H9 (cell line): ENCODE measurements at regions not wholly inside any gene's neighbourhood (a gene's known extent, or its start where the extent isn't known, plus 50 kb on each side); places are given as distances from the start of the nearest gene placed in this dataset.

Experiments
- DNase-seq: peaks from one replicate; pipeline ENCODE4 v3.0.0-alpha.2; 2017
- H2AFZ ChIP-seq: one replicate; pipeline ENCODE4 v1.6.1; 2013; ENCODE audit warnings: mild to moderate bottlenecking, low read length, control low read depth, moderate library complexity
- H2AK5ac ChIP-seq: 2 replicates; pipeline ENCODE4 v1.6.1; 2013; ENCODE audit warnings: low read length, control low read depth, mixed read lengths; ENCODE audit not compliant: insufficient read length
- H2BK120ac ChIP-seq: one replicate; pipeline ENCODE4 v1.6.1; 2013; ENCODE audit warnings: low read depth, mild to moderate bottlenecking, low read length, control low read depth, inconsistent platforms; ENCODE audit not compliant: poor library complexity, severe bottlenecking
- H2BK12ac ChIP-seq: 2 replicates; pipeline ENCODE4 v1.6.1; 2013; ENCODE audit warnings: low read length, control low read depth, mixed read lengths, low read depth; ENCODE audit not compliant: insufficient read length
- H2BK15ac ChIP-seq: 2 replicates; pipeline ENCODE4 v1.6.1; 2013; ENCODE audit warnings: low read depth, low read length, control low read depth
- H2BK20ac ChIP-seq: one replicate; pipeline ENCODE4 v1.6.1; 2013; ENCODE audit warnings: low read depth, mild to moderate bottlenecking, low read length, control low read depth, inconsistent platforms; ENCODE audit not compliant: poor library complexity, severe bottlenecking
- H2BK5ac ChIP-seq: 2 replicates; pipeline ENCODE4 v1.6.1; 2013; ENCODE audit warnings: low read length, control low read depth, mixed read lengths; ENCODE audit not compliant: insufficient read length
- H3K14ac ChIP-seq: 2 replicates; pipeline ENCODE4 v1.6.1; 2013; ENCODE audit warnings: low read length, control low read depth; ENCODE audit not compliant: insufficient read depth
- H3K18ac ChIP-seq: 2 replicates; pipeline ENCODE4 v1.6.1; 2013; ENCODE audit warnings: low read depth, mild to moderate bottlenecking, mixed read lengths, low read length, control low read depth; ENCODE audit not compliant: insufficient read length
- H3K23ac ChIP-seq: 2 replicates; pipeline ENCODE4 v1.6.1; 2013; ENCODE audit warnings: low read length, control low read depth, mixed read lengths, low read depth; ENCODE audit not compliant: insufficient read length
- H3K23me2 ChIP-seq: 2 replicates; pipeline ENCODE4 v1.6.1; 2013; ENCODE audit warnings: low read depth, mild to moderate bottlenecking, mixed read lengths, low read length, control low read depth; ENCODE audit not compliant: insufficient read length, poor library complexity, severe bottlenecking
- H3K27ac ChIP-seq: 2 replicates; pipeline ENCODE4 v1.5.1; 2013; ENCODE audit warnings: low read length, control low read depth, mixed read lengths, low read depth; ENCODE audit not compliant: insufficient read length
- H3K27me3 ChIP-seq: 2 replicates; pipeline ENCODE4 v1.6.1; 2013; ENCODE audit warnings: low read length, control low read depth, inconsistent platforms; ENCODE audit not compliant: insufficient read depth
- H3K4ac ChIP-seq: 2 replicates; pipeline ENCODE4 v1.6.1; 2013; ENCODE audit warnings: low read depth, mild to moderate bottlenecking, control low read depth, inconsistent platforms, low read length, moderate library complexity
- H3K4me1 ChIP-seq: 2 replicates; pipeline ENCODE4 v1.6.1; 2013; ENCODE audit warnings: low read length, control low read depth, inconsistent platforms; ENCODE audit not compliant: insufficient read depth
- H3K4me2 ChIP-seq: 2 replicates; pipeline ENCODE4 v1.6.1; 2013; ENCODE audit warnings: low read length, control low read depth, mixed read lengths; ENCODE audit not compliant: insufficient read length, insufficient read depth
- H3K56ac ChIP-seq: 2 replicates; pipeline ENCODE4 v1.6.1; 2013; ENCODE audit warnings: low read depth, mild to moderate bottlenecking, mixed read lengths, low read length, control low read depth; ENCODE audit not compliant: insufficient read length
- H3K79me1 ChIP-seq: 2 replicates; pipeline ENCODE4 v1.6.1; 2013; ENCODE audit warnings: low read depth, mild to moderate bottlenecking, moderate library complexity, low read length, control low read depth, inconsistent platforms; ENCODE audit not compliant: insufficient read depth, poor library complexity, severe bottlenecking
- H3K79me2 ChIP-seq: 2 replicates; pipeline ENCODE4 v1.6.1; 2013; ENCODE audit warnings: low read length, control low read depth, inconsistent platforms; ENCODE audit not compliant: insufficient read depth
- H3K9ac ChIP-seq: 2 replicates; pipeline ENCODE4 v1.6.1; 2013; ENCODE audit warnings: low read length, control low read depth, mixed read lengths; ENCODE audit not compliant: insufficient read length; ENCODE audit errors: extremely low read depth
- H3K9me3 ChIP-seq: one replicate; pipeline ENCODE4 v1.6.1; 2013; ENCODE audit warnings: low read depth, low read length, inconsistent platforms; ENCODE audit not compliant: control insufficient read depth
- H3T11ph ChIP-seq: one replicate; pipeline ENCODE4 v1.6.1; 2013; ENCODE audit warnings: mild to moderate bottlenecking, low read length, control low read depth, inconsistent platforms
- H4K20me1 ChIP-seq: one replicate; pipeline ENCODE4 v1.6.1; 2013; ENCODE audit not compliant: control insufficient read depth, insufficient read length, insufficient read depth
- H4K5ac ChIP-seq: 2 replicates; pipeline ENCODE4 v1.6.1; 2013; ENCODE audit warnings: low read depth, mild to moderate bottlenecking, mixed read lengths, low read length, control low read depth; ENCODE audit not compliant: insufficient read length
- H4K8ac ChIP-seq: replicated peaks from 2 replicates; pipeline ENCODE4 v1.6.1; 2013; ENCODE audit warnings: low read length, control low read depth, mixed read lengths, low read depth; ENCODE audit not compliant: insufficient read length
- H4K91ac ChIP-seq: 2 replicates; pipeline ENCODE4 v1.6.1; 2013; ENCODE audit warnings: low read depth, mild to moderate bottlenecking, moderate library complexity, mixed read lengths, low read length, control low read depth; ENCODE audit not compliant: insufficient read length
- H3K27ac Mint-ChIP-seq, 3 experiments: 2 replicates in 2 of 3; 3 replicates in 1 of 3; pipeline ENCODE4 v1.8.0; 2020 to 2021; ENCODE audit warnings: mixed read lengths in 3 of 3, mild to moderate bottlenecking in 1 of 3, moderate library complexity in 1 of 3
- H3K27me3 Mint-ChIP-seq: 2 replicates; pipeline ENCODE4 v1.8.0; 2021; ENCODE audit warnings: low read depth, mild to moderate bottlenecking, moderate library complexity, mixed read lengths
- H3K36me3 Mint-ChIP-seq, 3 experiments: 2 replicates in 2 of 3; 3 replicates in 1 of 3; pipeline ENCODE4 v1.8.0; 2020 to 2021; ENCODE audit warnings: low read depth in 3 of 3, mixed read lengths in 3 of 3; ENCODE audit not compliant: insufficient read depth in 1 of 3
- H3K4me1 Mint-ChIP-seq, 2 experiments: 2 replicates each; pipeline ENCODE4 v1.8.0; 2020; ENCODE audit warnings: mixed read lengths in 2 of 2
- H3K4me3 Mint-ChIP-seq, 2 experiments: 2 replicates in 1 of 2; 3 replicates in 1 of 2; pipeline ENCODE4 v1.8.0; 2020 to 2021; ENCODE audit warnings: mild to moderate bottlenecking in 2 of 2, mixed read lengths in 2 of 2, moderate library complexity in 1 of 2
- H3K9me3 Mint-ChIP-seq, 2 experiments: 2 replicates in 1 of 2; 3 replicates in 1 of 2; pipeline ENCODE4 v1.8.0; 2020; ENCODE audit warnings: mild to moderate bottlenecking in 2 of 2, mixed read lengths in 2 of 2, moderate library complexity in 1 of 2
- whole genome bisulfite sequencing: extraction: QIAGEN DNeasy Blood & Tissue Kit; methylation state at CpG from one replicate; pipeline ENCODE4 v1.1.7; 2013; ENCODE audit warnings: missing lambda C conversion rate, low lambda C conversion rate, mixed read lengths; ENCODE audit not compliant: insufficient read length; ENCODE audit errors: extremely low coverage; 5-methylcytosine and 5-hydroxymethylcytosine counted together
- TF ChIP-seq, protein P1 (sequence below): fragments of 200-600 bp; sonication (generic); conservative IDR thresholded peaks from 3 replicates; pipeline ENCODE4 v1.8.0; 2021; ENCODE audit warnings: antibody characterized with exemption, mild to moderate bottlenecking

GRCh38 chr11:11691296-11692151 lies 69.7 kb upstream of the GALNT18 start:
- Histone ChIP-seq H3K9ac (no peak overlapping the region), H2BK20ac (no peak overlapping the region), H2AFZ (peak overlapping the region; percentile 89), H4K91ac (no peak overlapping the region), H2BK5ac (no peak overlapping the region), H4K20me1 (no peaks in the 10 kb centered on the region), H2AK5ac (no peak overlapping the region), H2BK120ac (peak overlapping the region; percentile 80), H3K79me2 (no peaks in the 10 kb centered on the region), H3K23ac (no peak overlapping the region), H3K14ac (peak overlapping the region; percentile 73; the same call in 1 of the 2 replicates), H3K27me3 (no peaks in the 10 kb centered on the region), H3K27ac (no peak overlapping the region), H3K4ac (no peak overlapping the region; the same call in 1 of the 2 replicates), H3K4me2 (no peak overlapping the region), H3K56ac (no peak overlapping the region), H2BK12ac (no peak overlapping the region), H3K4me1 (no peaks in the 10 kb centered on the region; the same call in 1 of the 2 replicates), H3K9me3 (no peaks in the 10 kb centered on the region), H3K23me2 (no peaks in the 10 kb centered on the region), H4K5ac (no peak overlapping the region), H3K79me1 (no peaks in the 10 kb centered on the region), H4K8ac (peak overlapping the region; percentile 50), H3T11ph (no peak overlapping the region), H2BK15ac (no peak overlapping the region), H3K18ac (peak overlapping the region; percentile 96)
- peaks cover 2% of the 10 kb centered on the region for H3K27me3 Mint-ChIP-seq
- TF ChIP-seq, protein P1, sequence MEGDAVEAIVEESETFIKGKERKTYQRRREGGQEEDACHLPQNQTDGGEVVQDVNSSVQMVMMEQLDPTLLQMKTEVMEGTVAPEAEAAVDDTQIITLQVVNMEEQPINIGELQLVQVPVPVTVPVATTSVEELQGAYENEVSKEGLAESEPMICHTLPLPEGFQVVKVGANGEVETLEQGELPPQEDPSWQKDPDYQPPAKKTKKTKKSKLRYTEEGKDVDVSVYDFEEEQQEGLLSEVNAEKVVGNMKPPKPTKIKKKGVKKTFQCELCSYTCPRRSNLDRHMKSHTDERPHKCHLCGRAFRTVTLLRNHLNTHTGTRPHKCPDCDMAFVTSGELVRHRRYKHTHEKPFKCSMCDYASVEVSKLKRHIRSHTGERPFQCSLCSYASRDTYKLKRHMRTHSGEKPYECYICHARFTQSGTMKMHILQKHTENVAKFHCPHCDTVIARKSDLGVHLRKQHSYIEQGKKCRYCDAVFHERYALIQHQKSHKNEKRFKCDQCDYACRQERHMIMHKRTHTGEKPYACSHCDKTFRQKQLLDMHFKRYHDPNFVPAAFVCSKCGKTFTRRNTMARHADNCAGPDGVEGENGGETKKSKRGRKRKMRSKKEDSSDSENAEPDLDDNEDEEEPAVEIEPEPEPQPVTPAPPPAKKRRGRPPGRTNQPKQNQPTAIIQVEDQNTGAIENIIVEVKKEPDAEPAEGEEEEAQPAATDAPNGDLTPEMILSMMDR: no peak
- H3K9me3 Mint-ChIP-seq: peaks cover 10 to 15% of the 10 kb centered on the region in 2 experiments; a peak in 3 of 5 replicates
- H3K4me3 Mint-ChIP-seq: peak overlapping the region; percentile 23 to 36; a peak in 3 of 5 replicates
- peak overlapping the region; percentile 90 to 96 (median 95) for H3K27ac Mint-ChIP-seq
- WGBS: no CpG with 5 or more reads among the region's 13 CpGs
- peak; percentile 63 for DNase-seq
- peaks cover 16 to 20% of the 10 kb centered on the region in 2 experiments for H3K4me1 Mint-ChIP-seq
- H3K36me3 Mint-ChIP-seq: peaks cover 0 to 6% (median 0%) of the 10 kb centered on the region in 3 experiments; a peak in 2 of 7 replicates
